ENCODE measurements at regions not wholly inside any gene's neighbourhood (a gene's known extent, or its start where the extent isn't known, plus 50 kb on each side); places are given as distances from the start of the nearest gene placed in this dataset.
A peak's percentile ranks its signal among the peaks of the same experiment; 100 is the strongest.

DNA sequence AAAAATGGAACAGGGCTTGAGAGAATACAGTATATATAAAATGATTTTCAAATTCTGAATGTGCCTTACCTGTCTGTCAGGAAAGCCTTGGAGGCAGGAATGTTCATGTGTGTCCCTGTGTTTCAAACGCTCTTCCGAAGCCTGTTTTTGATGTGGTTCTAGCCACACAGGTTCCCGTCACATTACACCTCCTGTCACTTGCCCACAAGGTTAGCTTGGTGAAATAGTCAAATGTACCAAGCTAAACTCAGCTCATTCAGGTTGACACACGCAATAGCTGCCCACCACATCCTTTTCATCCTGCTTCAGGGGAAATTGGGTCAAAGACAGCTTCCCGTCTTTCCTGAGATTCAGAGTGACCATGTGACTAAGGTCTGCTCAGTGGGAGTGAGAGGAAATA, 574.0 kb downstream of the EFNB2 start:
- Histone ChIP-seq H3K27ac (no peak overlapping the region), H3K36me3 (no peaks in the 10 kb centered on the region), H3K9me3 (ENCODE audit: low read depth) (no peaks in the 10 kb centered on the region), H3K4me3 (no peak overlapping the region), H3K4me1 (ENCODE audit: low read depth) (no peaks in the 10 kb centered on the region), H3K27me3 (no peaks in the 10 kb centered on the region)
- TF ChIP-seq, protein P1, sequence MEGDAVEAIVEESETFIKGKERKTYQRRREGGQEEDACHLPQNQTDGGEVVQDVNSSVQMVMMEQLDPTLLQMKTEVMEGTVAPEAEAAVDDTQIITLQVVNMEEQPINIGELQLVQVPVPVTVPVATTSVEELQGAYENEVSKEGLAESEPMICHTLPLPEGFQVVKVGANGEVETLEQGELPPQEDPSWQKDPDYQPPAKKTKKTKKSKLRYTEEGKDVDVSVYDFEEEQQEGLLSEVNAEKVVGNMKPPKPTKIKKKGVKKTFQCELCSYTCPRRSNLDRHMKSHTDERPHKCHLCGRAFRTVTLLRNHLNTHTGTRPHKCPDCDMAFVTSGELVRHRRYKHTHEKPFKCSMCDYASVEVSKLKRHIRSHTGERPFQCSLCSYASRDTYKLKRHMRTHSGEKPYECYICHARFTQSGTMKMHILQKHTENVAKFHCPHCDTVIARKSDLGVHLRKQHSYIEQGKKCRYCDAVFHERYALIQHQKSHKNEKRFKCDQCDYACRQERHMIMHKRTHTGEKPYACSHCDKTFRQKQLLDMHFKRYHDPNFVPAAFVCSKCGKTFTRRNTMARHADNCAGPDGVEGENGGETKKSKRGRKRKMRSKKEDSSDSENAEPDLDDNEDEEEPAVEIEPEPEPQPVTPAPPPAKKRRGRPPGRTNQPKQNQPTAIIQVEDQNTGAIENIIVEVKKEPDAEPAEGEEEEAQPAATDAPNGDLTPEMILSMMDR (IDR thresholded peaks at IDR 0.05; ENCODE audit: low read depth, low read length) = no peak
- DNase-seq (ENCODE audit: low read depth in 1 of 2, low spot score in 1 of 2) = no peak

DNA sequence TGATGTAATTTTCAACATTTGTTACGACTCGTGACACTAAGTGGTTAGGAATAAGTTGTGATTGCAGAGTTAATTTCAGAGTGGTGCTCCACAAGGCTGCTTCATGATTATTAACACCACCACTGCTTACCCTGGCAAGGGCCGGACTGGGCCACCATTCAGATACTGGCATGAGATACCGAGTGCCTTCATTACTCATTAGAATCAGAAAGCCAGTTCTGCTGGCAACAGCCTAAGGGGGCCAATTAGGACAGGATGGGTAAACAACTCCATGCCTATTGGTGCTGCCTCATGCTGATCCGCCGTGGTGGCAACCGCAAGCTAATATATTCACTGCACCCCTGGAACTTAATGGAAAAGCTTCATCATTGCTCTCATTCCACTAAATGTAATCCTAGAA, 575.1 kb downstream of the EFNB2 start:
- no peaks in the 10 kb centered on the region for H3K4me1 ChIP-seq (ENCODE audit: low read depth)
- H3K27ac ChIP-seq = no peak overlapping the region
- H3K9me3 ChIP-seq (ENCODE audit: low read depth) = no peaks in the 10 kb centered on the region
- H3K36me3 ChIP-seq = no peaks in the 10 kb centered on the region
- H3K27me3 ChIP-seq = no peaks in the 10 kb centered on the region
- TF ChIP-seq, protein P1 (IDR thresholded peaks at IDR 0.05; ENCODE audit: low read depth, low read length) = no peak
- no peak overlapping the region for H3K4me3 ChIP-seq
- DNase-seq (ENCODE audit: low read depth in 1 of 2, low spot score in 1 of 2) = no peak

DNA sequence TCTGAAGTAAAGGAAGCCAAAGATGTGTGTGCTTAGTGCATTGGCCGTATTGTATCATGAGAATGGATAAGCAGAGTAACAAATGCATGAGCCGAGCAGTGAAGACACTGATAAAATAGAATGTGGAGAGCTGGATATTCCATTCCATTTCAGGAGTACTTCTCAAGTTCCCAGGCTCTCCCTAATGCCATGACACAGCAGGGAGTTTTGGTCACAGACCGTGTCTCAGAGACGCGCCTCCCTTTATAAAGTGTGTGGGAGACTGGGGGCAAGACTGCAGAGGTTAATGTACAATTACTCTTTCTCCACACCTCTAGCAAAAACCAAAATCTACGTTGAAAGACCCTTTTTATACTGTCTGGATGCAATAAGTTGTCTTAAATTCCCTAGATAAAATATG, 575.6 kb downstream of the EFNB2 start:
- Histone ChIP-seq H3K9me3 (ENCODE audit: low read depth) (no peaks in the 10 kb centered on the region), H3K27me3 (no peaks in the 10 kb centered on the region), H3K27ac (no peak overlapping the region), H3K4me1 (ENCODE audit: low read depth) (no peaks in the 10 kb centered on the region), H3K4me3 (no peak overlapping the region), H3K36me3 (no peaks in the 10 kb centered on the region)
- DNase-seq (ENCODE audit: low read depth in 1 of 2, low spot score in 1 of 2) = no peak
- TF ChIP-seq, protein P1 (IDR thresholded peaks at IDR 0.05; ENCODE audit: low read depth, low read length) = no peak

DNA sequence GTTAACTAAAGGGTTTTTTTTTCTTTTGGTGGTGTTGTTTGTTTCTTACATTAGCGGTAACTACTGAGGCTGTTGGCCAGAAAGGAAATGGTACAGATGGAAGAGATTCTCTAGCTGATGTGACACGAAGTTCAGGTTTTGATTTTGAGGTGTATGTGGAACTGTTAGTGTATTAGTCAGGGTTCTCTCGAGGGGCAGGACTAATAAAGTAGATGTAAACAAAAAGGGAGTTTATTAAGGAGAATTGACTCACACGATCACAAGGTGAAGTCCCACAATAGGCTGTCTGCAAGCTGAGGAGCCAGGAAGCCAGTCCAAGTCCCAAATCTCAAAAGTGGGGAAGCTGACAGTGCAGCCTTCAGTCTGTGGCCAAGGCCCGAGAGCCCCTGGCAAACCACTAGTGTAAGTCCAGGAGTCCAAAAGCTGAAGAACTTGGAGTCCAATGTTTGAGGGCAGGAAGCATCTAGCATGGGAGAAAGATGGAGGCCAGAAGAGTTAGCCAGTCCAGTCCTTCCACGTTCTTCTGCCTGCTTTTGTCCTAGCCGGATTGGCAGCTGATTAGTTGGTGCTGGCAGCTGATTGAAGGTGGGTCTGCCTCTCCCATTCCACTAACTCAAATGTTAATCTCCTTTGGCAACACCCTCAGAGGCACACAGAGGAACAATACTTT, 577.6 kb downstream of the EFNB2 start:
- Histone ChIP-seq H3K9me3 (ENCODE audit: low read depth) (no peaks in the 10 kb centered on the region), H3K4me3 (no peak overlapping the region), H3K27me3 (no peaks in the 10 kb centered on the region), H3K27ac (no peak overlapping the region), H3K36me3 (no peaks in the 10 kb centered on the region), H3K4me1 (ENCODE audit: low read depth) (no peaks in the 10 kb centered on the region)
- TF ChIP-seq, protein P1 (IDR thresholded peaks at IDR 0.05; ENCODE audit: low read depth, low read length) = no peak
- no peak for DNase-seq (ENCODE audit: low read depth in 1 of 2, low spot score in 1 of 2)

DNA sequence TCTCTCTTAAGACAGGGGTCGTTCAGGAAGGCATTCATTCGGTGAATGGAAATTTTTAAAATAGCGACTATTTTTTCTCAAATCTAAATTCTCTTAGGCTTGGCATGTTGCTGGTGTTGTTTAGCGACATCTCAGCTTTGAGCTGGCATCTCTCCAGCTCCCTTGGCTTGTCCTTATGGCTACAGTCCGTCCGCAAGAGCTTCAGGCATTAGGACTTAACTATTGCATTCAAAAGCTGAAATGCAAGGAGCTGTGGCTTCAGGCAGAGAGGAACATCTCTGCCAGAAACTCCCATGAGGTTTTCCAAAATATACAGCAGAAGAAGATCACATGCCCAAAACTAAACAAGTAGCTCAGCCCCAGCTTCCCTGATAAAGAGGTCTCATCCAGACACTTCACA, 578.5 kb downstream of the EFNB2 start:
- no peaks in the 10 kb centered on the region for H3K4me1 ChIP-seq (ENCODE audit: low read depth)
- no peaks in the 10 kb centered on the region for H3K36me3 ChIP-seq
- H3K27ac ChIP-seq = no peak overlapping the region
- DNase-seq (ENCODE audit: low read depth in 1 of 2, low spot score in 1 of 2) = peak in 1 of 2 donors; percentile 23
- no peak overlapping the region for H3K4me3 ChIP-seq
- no peaks in the 10 kb centered on the region for H3K27me3 ChIP-seq
- TF ChIP-seq, protein P1 (IDR thresholded peaks at IDR 0.05; ENCODE audit: low read depth, low read length) = no peak
- H3K9me3 ChIP-seq (ENCODE audit: low read depth) = no peaks in the 10 kb centered on the region

DNA sequence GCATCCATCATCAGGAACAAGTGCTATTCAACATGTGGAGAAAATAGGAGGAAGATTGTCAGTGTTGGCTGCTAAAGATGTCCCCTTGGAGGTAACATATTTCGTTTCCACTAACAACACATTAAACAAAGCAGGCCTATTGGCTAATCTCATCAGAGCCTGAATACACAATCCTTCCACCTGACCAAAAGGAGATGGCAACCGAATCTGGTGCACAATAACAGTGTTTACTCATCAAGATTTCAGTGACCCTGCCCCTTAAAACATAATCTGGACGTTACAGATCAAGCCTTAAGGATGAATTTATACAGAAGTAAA, 582.5 kb downstream of the EFNB2 start:
- Histone ChIP-seq H3K27ac (no peak overlapping the region), H3K27me3 (no peaks in the 10 kb centered on the region), H3K9me3 (ENCODE audit: low read depth) (no peaks in the 10 kb centered on the region), H3K4me1 (ENCODE audit: low read depth) (no peaks in the 10 kb centered on the region), H3K4me3 (no peak overlapping the region), H3K36me3 (no peaks in the 10 kb centered on the region)
- DNase-seq (ENCODE audit: low read depth in 1 of 2, low spot score in 1 of 2) = no peak
- TF ChIP-seq, protein P1 (IDR thresholded peaks at IDR 0.05; ENCODE audit: low read depth, low read length) = no peak

All from cardiac muscle cell (in vitro differentiated cells and primary cell).